GM10266 (cell line): ENCODE measurements at regions not wholly inside any gene's neighbourhood (a gene's known extent, or its start where the extent isn't known, plus 50 kb on each side); places are given as distances from the start of the nearest gene placed in this dataset.

ENCODE experiments used
- DNase-seq: peaks from one replicate; pipeline ENCODE4 v3.0.0; 2012; ENCODE audit errors: extremely low spot score
- TF ChIP-seq, protein P1 (sequence below): IDR thresholded peaks from 2 replicates; pipeline ENCODE4 v1.5.1; 2012; ENCODE audit warnings: mild to moderate bottlenecking, low read depth; ENCODE audit not compliant: control insufficient read depth, insufficient read depth; ENCODE audit errors: missing control alignments

DNA sequence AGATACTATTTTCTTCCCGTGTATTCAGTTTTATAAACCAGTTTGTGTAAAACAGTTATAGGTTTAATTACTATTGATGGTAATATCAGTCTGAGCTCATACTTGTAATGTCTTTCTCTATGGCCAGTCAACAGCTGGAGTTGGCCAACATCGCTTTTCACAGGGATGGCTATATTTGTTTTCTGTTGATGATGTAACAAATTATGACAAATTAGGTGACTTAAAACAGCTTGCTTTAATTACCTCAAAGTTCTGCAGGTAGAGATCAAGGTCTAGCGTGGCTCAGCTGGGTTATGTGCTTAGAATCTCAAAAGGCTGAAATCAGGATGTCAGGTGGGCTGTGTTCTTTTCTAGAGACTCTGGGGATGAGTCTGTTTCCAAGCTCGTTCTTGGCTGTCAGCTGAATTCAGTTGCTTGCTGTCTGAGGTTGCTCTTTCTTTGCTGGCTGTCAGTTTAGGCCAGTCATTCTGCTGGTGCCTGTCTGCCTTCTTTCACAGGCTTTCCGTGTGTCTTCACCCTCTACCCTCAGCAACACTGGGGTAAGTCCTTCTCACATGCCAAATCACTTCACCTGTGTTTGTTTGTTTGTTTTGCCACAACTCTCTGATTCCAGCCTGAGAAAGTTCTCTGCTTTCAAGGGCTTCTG is 370.2 kb upstream of the E2F7 start:
- TF ChIP-seq, protein P1, sequence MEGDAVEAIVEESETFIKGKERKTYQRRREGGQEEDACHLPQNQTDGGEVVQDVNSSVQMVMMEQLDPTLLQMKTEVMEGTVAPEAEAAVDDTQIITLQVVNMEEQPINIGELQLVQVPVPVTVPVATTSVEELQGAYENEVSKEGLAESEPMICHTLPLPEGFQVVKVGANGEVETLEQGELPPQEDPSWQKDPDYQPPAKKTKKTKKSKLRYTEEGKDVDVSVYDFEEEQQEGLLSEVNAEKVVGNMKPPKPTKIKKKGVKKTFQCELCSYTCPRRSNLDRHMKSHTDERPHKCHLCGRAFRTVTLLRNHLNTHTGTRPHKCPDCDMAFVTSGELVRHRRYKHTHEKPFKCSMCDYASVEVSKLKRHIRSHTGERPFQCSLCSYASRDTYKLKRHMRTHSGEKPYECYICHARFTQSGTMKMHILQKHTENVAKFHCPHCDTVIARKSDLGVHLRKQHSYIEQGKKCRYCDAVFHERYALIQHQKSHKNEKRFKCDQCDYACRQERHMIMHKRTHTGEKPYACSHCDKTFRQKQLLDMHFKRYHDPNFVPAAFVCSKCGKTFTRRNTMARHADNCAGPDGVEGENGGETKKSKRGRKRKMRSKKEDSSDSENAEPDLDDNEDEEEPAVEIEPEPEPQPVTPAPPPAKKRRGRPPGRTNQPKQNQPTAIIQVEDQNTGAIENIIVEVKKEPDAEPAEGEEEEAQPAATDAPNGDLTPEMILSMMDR = no peak
- DNase-seq = no peak

DNA sequence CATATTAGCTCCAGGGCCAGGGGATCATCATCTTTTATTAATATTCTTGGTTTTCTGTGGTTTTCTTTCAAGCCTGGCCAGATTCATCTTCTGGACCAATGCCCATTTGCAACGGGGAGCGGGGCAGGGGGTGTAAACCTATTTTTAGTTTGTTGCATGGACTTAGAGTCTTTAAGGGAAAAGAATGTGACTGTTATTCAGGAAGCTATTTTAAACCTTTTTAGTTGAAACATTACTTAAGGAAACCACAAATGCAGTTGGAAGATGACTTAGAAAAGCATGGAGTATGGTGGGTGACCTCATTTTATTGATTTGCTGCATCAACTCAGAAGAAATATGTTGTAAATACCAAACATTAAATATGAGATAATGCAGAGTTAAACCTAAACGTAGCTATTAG is 368.4 kb upstream of the E2F7 start:
- DNase-seq = no peak
- TF ChIP-seq, protein P1 = no peak

DNA sequence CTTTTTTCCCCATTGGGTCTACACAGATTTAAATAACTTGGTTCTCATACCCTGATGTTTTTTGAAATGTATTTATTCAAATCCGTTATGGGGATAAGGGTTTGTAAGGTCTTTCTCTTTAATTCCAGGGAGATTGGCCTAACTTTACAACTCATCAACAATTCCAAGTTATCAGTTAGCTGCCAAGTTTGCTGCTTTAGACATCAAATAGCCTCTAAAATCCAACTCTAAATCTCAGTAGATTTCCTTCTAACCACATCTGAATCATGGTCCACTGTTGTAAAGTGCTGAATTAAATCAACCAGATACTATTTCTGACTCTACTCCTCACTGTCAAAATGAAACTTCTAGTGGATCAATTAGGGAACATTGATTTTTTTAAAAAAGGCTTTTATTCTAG is 364.1 kb upstream of the E2F7 start:
- DNase-seq = no peak
- TF ChIP-seq, protein P1 = no peak

DNA sequence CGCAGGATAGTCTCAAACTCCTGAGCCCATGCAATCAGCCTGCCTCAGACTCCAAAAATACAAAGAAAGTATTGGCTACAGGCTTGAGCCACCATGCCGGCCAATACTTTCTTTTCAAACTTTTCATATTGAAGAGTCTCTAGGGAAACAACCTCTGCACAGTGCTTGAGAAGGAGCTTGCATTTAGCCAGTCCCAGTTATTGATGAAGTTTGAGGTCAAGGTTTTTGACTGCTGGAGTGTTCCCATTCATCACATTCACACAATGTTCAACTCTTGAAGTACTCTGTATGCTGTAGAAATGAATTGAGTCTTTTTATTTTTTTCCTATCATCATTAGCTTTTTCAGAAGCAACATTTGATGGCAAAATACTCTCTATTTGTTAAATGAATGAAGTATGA is 355.8 kb upstream of the E2F7 start:
- DNase-seq = no peak
- TF ChIP-seq, protein P1 = no peak

DNA sequence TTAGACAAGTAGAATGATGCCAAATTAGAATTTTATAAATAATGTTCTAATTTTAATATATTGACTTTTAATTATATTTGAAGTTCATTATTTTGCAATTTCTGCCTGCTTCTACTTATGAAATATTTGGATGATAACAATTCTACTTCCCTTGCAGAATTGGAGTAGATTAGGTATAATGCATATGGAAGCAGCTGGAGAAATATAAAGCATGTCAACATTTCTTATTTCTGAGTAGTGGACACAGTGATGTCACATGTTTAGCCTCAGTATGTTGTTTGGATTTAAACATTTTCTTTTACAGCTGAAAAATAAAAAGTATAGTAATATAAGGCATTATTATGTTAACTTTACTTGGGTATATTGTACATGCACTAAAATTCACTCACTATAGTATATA is 344.2 kb upstream of the E2F7 start:
- TF ChIP-seq, protein P1 = no peak
- DNase-seq = no peak

DNA sequence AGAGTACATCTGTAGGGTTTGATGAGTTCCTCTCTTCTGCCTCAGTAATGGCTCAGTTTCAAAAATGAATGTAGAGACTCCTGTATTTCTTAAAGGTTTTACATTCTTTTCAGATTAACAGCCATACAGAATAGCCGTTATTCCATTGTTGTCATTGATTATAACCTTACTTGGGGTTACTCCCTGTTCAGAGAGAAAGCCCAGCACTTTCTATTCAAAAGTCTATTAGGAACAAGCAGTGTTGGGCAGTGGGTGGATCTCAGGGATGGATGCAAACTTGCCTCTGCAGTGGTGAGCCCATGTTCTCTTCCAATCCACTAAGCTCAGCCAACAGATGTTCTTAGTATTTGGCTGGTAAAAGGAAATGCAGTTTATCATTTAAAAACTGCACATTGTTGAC is 342.6 kb upstream of the E2F7 start:
- DNase-seq = no peak
- TF ChIP-seq, protein P1 = no peak

DNA sequence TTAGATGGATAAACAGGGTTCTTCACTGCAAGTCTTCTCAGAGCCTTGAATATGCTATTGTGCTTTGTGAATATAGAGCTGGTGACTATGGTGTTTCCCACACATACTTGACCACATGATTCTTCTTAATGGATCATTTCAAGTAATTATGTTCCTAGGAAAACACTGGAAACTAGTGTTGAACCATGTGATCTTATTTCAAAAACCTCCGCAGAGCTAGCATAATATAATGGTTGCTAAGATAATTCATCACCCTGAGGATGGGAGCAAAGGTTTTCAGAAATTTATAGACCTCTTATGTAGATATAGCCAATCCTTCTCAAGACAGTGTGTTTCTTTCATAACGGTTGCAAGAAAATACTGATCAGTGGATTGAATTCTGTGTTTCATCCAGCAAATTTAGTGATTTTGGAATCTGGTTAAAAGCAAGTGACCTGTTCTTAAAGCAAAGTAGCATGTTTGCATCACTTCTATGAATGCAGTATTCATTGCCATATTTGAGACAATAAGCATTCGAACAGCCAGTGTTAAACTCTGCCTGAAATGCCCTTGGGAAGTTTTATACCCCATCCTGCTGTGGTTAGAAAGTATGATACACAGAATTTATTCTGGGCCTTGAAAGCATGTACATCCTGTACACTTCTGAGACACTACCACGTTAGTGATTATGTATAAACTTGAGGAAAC is 341.0 kb upstream of the E2F7 start:
- DNase-seq = no peak
- TF ChIP-seq, protein P1 = no peak
